ENCODE measurements at regions not wholly inside any gene's neighbourhood (a gene's known extent, or its start where the extent isn't known, plus 50 kb on each side); places are given as distances from the start of the nearest gene placed in this dataset.

DNA sequence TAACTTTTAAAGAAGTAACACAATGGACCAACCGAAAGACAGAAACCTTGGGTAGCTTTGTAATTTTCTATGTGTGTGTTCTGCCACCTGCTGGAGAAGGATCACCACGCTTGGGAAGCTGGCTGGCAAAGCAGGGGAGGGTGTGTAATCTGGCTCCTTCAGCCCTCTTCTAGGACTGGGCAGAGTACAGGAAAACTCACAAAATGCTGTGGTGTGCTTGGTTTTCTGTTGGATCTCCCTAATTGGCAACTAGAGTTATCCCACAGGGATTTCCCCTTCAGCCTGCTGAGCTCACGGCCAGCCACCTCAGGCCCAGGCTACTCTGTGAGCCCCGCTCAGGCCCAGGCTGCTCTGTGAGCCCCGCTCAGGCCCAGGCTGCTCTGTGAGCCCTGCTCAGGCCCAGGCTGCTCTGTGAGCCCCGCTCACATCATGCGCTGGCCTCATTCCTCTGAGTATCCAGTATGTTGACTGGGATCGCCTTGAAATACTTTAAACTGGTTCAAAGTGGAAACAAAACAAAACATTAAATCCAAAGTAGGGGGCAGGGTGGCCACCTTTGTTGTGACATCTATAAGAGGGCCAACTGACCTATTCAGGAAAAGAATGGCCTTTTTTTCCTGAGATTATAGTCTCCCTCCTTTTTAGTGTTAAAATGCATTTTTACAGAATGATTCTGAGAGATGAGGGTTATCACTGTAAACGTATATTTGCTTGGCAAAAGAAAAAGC lies 52.0 kb upstream of the RNU6-8 start:
- peak in 3 of 4 experiments; percentile 5 to 10 (median 7) for DNase-seq

DNA sequence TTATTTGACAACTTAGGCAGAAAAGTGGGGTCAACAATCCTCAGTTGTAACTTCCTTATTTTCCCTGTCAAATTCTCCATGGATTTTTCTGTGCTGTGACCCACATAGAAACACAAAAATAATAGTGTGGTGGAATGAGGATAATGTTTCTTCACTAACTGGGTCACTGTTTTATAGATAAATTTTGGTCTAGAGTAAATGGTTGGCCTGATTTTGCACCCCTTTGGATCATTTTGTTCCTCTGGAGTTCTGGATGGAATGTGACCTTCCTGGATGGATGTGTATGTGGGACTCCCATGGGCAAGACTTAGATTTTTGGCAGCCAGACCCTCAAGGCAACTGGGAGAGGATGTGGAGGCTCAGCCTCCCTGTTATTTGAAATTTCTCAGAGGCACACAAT lies 52.7 kb upstream of the RNU6-8 start:
- no peak for DNase-seq

DNA sequence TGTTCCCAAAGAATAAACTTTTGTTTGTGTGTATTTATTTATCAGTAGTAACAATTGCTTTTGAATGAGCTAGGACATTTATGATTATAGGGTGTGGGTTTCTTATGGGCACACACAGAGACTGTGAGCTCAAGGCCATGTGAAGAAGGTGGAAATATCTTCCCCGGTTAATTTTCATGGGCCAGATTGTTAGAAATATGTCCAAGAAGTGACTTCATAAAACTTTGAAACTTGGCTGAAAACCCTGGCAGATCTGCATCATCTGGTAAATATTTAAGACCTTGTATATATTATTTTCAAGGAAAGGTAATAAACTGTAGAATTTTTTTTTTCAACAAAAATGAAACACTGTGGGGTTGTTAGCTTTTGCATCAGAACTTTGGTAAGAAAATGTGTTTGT lies 53.5 kb upstream of the RNU6-8 start:
- no peak for DNase-seq

DNA sequence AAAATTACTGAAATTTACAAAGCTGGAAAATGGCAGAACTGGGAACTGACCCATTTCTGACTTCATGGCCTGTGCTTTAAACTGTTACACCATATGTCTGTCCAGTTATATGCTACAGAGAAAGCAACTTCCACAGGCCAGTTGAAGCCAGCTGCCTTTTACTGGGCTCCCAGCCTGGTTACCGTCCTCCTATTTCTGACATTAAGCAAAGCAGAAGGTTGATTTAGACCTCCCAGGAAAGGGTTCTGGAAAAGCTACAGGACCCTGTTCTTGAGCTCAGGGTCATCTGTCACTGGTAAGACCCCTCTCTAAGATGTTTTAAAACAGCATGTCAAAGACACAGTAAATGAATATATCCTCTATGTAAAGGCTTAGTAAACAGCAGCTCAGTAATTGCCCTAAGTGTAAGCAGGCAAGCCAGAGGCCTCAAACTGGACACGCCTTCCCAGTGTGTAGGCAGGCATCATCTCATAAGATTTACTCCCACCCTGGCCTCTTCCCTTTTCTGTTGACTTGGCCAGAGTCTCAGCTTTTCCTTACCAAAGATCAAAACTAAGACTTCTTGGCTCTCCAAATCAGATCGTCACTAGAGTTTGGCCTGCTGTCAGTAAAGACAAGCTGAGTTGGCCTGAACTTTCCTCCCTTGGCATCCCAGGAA lies 55.4 kb upstream of the RNU6-8 start:
- no peak for DNase-seq

DNA sequence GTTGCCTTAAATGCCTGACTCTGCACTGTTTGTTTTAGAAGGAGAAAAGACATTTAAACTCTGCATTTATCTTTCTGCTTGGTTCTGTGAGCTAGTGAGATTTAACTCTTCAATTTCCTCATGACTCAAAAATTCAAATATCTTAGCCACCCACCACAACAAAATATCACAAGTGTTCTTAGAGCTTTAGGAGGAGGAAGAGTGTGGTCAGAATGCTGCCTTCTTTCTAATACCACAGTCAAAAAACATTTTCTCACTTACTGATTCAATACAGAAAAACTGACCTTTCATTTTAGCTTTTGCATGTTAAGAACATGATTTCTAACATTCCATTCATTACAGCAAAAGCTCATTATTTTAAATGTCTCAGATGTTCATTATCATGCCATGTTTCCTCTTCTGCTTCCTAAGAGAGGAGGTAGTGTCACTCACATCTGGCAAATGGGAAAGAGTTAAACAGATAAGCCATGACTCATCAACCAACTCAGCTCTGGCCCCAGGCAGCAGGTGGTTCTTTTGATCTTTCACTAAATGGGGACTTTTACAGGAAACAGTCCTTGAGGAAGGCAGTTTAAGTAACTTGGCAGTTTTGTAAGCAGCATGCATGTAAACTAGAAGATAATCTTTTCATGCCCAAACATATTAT lies 56.4 kb upstream of the RNU6-8 start:
- no peak for DNase-seq

DNA sequence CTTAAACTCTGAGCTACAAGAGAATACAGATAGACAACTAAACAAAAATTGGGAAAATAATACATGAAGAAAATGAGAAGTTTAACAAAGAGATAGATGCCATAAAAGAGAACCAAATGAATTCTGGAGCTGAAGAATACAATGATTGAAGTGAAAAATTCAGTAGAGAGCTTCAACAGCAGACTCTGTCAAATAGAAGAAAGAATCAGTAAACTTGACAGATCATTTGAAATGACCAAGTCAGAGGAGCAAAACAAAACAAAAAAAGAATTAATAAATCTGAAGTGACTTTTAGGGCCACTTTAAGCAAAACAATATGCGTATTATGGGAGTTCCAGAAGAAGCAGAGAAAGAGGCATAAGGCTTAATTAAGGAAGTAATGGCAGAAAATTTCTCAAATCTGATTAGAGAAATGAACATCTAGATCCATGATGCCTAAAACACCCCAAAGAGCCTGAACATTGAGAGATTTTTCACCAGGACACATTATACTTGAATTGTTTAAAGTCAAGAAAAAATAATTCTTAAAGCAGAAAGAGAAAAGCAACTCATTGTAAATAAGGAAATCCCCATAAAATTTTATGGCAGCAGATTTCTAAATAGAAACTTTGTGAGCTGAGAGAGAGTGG lies 61.0 kb upstream of the RNU6-8 start:
- DNase-seq: no peak

DNA sequence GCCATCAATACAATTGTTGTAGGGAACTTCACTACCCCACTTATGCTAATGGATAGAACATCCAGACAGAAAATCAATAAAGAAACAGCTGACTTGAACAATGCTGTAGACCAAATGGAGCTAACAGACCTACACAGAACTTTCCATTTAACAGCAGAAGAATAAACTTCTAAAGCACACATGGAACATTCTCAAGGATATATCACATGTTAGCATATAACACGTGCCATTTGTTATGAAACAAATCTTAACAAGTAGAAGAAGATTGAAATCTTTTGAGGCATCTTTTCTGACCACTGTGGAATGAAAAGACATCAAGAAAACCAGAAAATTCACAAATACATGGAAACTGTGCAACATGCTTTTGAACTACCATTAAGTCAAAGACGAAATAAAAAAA lies 62.5 kb upstream of the RNU6-8 start:
- DNase-seq: no peak

DNA sequence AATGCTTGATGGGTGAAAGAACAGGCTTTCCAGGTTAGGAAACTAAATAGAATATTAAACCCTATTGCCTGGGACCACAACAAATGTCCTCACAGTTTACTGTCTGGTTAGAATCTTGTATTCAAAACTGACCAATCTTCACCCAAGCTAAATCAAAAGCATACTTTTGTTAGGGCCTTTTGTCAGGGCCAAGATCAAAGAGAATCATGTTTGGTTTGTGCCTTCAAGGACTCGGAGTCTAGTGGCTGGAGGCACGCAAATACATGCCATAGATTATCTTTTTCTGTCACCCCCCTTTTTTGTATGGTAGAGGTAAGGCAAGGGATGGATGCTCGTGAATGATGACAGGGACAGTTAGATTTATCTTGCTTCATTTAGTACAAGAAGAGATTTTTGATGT lies 51.1 kb upstream of the AKAP6 start:
- DNase-seq: no peak
